Central memory CD8-positive, alpha-beta T cell (primary cell): ENCODE measurements at regions not wholly inside any gene's neighbourhood (a gene's known extent, or its start where the extent isn't known, plus 50 kb on each side); places are given as distances from the start of the nearest gene placed in this dataset.

ENCODE experiments used
- ATAC-seq: fragments of 150-1000 bp; cut with Tn5 transposase; replicated peaks from 2 replicates; pipeline ENCODE4 v1.10.0; 2022; ENCODE audit warnings: mild to moderate bottlenecking, moderate FRiP score, moderate number of reproducible peaks; ENCODE audit not compliant: poor library complexity, severe bottlenecking; ENCODE audit errors: extremely low read depth
- DNase-seq, 2 donors: peaks; one replicate each; pipeline ENCODE4 v3.0.0; 2021; ENCODE audit warnings: low spot score in 2 of 2
- H3K27ac Mint-ChIP-seq: one replicate; pipeline ENCODE4 v1.8.0; 2022; ENCODE audit warnings: low read depth, mild to moderate bottlenecking, moderate library complexity, mixed read lengths
- H3K27me3 Mint-ChIP-seq: one replicate; pipeline ENCODE4 v1.8.0; 2022; ENCODE audit warnings: mixed read lengths
- H3K36me3 Mint-ChIP-seq: one replicate; pipeline ENCODE4 v1.8.0; 2022; ENCODE audit warnings: mild to moderate bottlenecking, moderate library complexity, mixed read lengths; ENCODE audit not compliant: insufficient read depth
- H3K4me1 Mint-ChIP-seq: one replicate; pipeline ENCODE4 v1.8.0; 2022; ENCODE audit warnings: mixed read lengths
- H3K4me3 Mint-ChIP-seq: one replicate; pipeline ENCODE4 v1.8.0; 2022; ENCODE audit warnings: mild to moderate bottlenecking, moderate library complexity, mixed read lengths
- H3K9me3 Mint-ChIP-seq: one replicate; pipeline ENCODE4 v1.8.0; 2022; ENCODE audit warnings: mixed read lengths

DNA sequence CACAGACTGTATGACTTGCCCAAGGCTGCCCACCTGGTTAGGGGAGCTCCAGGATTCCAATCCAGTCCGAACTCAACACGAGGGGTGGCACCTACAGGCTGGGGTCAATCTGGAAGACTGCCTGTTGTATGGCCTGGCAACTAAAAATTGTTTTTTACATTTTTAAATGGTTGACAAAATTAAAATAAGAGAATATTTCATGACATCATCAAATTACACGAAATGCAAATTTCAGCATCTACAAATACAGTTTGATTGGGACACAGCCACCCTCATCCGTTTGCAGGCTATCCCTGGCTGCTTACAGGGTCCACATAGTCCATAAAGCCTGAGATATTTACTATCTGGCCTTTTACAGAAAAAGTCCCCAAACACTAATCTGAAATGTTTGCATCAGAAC lies 235.9 kb upstream of the GMDS start:
- H3K4me3 Mint-ChIP-seq, result no peak overlapping the region
- H3K4me1 Mint-ChIP-seq, result no peaks in the 10 kb centered on the region
- H3K36me3 Mint-ChIP-seq, result no peaks in the 10 kb centered on the region
- no peak overlapping the region for H3K27ac Mint-ChIP-seq
- ATAC-seq, result no peak
- H3K27me3 Mint-ChIP-seq, result peaks cover 39% of the 10 kb centered on the region
- DNase-seq, result no peak
- peaks cover 11% of the 10 kb centered on the region for H3K9me3 Mint-ChIP-seq

DNA sequence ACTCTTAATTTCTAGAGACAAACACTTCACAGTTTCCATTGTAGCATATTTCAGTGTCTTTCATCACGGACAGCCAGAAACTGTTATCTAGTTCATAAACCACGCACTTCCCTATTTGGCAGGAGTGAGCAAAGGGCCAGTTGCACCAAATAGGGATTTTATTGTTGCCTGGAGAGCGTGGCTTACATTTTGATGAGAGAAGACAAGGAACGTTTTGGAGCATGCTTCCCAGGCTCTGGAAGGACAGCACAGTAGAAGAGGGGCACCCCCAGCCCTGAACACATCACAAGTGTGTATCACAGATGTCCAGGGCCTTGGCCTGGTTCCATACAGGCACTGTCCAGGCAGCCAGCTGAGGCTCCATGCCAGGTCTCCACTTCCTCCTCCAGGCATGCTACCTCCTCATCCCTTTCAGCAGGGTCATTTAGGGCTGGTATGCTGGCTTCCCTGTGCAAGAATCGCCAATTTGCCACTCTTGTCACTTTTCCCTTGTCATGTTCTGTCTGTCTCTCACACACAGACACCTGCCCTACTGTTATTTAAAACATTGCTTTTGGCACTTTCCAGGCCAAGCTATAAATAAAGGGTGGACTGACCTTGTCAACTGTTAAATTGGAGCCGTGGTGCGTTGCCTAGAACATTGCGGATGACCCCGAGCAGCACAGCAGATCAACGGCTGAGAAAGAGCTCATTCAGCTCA lies 235.0 kb upstream of the GMDS start:
- DNase-seq (no peak), ATAC-seq (no peak)
- Mint-ChIP-seq H3K36me3 (no peaks in the 10 kb centered on the region), H3K4me3 (no peak overlapping the region), H3K27ac (no peak overlapping the region), H3K27me3 (peaks cover 48% of the 10 kb centered on the region), H3K4me1 (no peaks in the 10 kb centered on the region), H3K9me3 (peaks cover 11% of the 10 kb centered on the region)

DNA sequence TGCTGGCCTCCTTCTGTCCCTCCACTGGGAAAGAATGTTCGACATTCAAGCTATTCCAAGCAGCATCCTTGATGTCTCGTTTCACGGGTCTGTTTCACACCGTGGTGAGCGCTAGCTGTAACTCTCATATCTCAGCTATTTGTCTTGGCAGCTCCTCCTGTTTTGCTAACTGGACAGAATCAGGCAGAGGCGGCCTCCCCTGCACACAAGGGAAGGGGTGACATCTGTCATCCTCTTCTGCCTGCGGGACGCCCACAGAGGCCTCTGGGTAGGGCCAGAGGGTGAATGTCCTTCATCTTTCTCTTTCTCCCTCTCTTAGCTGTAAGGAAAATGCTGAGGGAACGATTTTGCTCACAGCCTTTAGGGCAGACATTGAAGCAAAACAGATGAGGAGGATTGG lies 232.8 kb upstream of the GMDS start:
- DNase-seq, result no peak
- H3K4me1 Mint-ChIP-seq, result no peaks in the 10 kb centered on the region
- H3K36me3 Mint-ChIP-seq, result no peaks in the 10 kb centered on the region
- peaks cover 11% of the 10 kb centered on the region for H3K9me3 Mint-ChIP-seq
- H3K27ac Mint-ChIP-seq, result no peak overlapping the region
- no peak for ATAC-seq
- H3K4me3 Mint-ChIP-seq, result no peak overlapping the region
- peaks cover 62% of the 10 kb centered on the region for H3K27me3 Mint-ChIP-seq

DNA sequence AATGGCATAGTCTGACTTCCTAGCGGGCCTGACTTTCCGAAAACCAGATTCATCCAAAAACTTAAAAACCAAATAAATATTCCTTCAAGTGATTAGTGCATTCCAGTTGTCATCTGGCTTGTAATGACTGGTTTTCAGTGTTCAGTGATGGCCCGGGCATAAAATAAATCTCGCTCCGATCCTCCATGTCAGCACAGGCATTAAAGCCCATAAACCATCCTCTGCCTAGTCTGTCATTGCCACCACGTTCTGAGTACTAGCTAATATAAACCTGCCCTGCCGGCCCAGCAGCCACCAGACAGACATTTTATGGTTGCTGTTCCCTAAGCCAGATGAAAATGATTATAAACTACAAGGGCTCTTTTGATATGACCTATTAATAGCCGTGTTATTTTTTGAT lies 232.3 kb upstream of the GMDS start:
- Mint-ChIP-seq H3K27ac (no peak overlapping the region), H3K9me3 (peaks cover 8% of the 10 kb centered on the region)

DNA sequence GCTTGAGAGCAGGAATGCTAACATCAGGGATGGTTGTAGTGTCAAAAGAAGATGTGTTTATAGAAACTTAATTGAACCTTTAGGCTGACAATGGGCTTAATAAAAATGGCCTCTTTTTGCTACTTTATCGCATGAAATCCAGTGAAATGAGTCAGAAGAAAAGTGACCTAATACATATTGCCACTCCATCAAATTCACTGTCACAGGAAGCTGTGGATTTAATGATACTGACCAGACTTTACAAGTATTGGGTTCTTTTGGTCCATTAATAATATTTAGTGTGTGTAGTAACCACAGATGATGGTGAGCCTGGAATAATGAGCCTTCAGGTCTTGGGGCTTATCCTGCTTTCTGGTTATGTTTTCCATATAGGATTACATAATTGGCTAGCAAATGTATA lies 231.8 kb upstream of the GMDS start:
- Mint-ChIP-seq H3K36me3 (no peaks in the 10 kb centered on the region), H3K27me3 (peaks cover 62% of the 10 kb centered on the region), H3K27ac (no peak overlapping the region), H3K4me3 (no peak overlapping the region), H3K9me3 (peaks cover 5% of the 10 kb centered on the region), H3K4me1 (no peaks in the 10 kb centered on the region)
- DNase-seq, result no peak
- ATAC-seq, result no peak

More for the DNA sequence above, 232.3 kb upstream of the GMDS start:
- ATAC-seq (no peak), DNase-seq (no peak)
- Mint-ChIP-seq H3K4me3 (no peak overlapping the region), H3K27me3 (peaks cover 62% of the 10 kb centered on the region), H3K4me1 (no peaks in the 10 kb centered on the region), H3K36me3 (no peaks in the 10 kb centered on the region)

DNA sequence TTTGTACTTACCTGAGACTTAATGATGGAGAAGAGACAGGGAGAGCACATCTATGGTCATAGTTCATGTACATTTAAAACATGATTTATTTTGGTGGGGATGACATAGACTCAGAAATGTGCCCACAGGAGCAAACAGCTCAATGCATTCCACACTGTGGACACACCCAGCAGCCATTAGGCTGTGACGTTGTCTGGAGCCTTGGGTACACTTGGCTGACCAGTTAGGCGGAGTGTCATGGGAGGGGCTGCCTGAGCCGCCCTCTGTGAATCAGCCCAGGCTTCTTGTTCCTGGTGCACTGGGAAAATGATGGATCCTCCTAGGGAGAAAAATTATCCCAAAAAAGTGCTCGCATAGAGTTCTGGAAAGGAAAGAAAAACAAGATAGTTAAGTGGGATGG lies 231.0 kb upstream of the GMDS start:
- no peaks in the 10 kb centered on the region for H3K36me3 Mint-ChIP-seq
- peaks cover 62% of the 10 kb centered on the region for H3K27me3 Mint-ChIP-seq
- H3K4me3 Mint-ChIP-seq, result no peak overlapping the region
- no peak overlapping the region for H3K27ac Mint-ChIP-seq
- ATAC-seq (no peak), DNase-seq (no peak)
- no peaks in the 10 kb centered on the region for H3K9me3 Mint-ChIP-seq
- H3K4me1 Mint-ChIP-seq, result no peaks in the 10 kb centered on the region

- no peak for ATAC-seq
Measured at GRCh38 chr6:2471472-2471871, 226.1 kb upstream of the GMDS start.

GRCh38 chr6:2469428-2469827 lies 224.0 kb upstream of the GMDS start:
- H3K36me3 Mint-ChIP-seq, result no peaks in the 10 kb centered on the region
- H3K27me3 Mint-ChIP-seq, result peaks cover 48% of the 10 kb centered on the region
- no peak for ATAC-seq

More at GRCh38 chr6:2471472-2471871, 226.1 kb upstream of the GMDS start:
- H3K4me3 Mint-ChIP-seq, result no peak overlapping the region
- no peak for DNase-seq
- no peaks in the 10 kb centered on the region for H3K4me1 Mint-ChIP-seq
- H3K36me3 Mint-ChIP-seq, result no peaks in the 10 kb centered on the region
- H3K27ac Mint-ChIP-seq, result no peak overlapping the region
- peaks cover 64% of the 10 kb centered on the region for H3K27me3 Mint-ChIP-seq
- no peaks in the 10 kb centered on the region for H3K9me3 Mint-ChIP-seq

DNA sequence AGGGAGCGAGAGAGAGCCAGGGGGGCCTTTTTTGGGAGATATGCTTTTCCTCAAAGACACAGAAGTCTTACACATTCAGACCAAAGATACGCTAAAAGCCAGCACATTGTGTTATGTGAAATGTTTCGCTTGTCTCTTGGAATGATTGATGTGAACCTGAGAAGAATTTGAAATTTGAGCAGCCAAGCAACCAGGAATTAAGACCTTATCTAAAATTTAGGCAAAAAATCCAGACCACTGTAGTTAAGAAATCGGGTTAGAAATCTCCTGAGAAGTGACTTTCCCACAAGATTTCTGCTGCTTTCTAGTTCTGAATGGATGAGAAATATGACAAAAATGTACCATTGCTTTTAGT lies 223.2 kb upstream of the GMDS start:
- no peak for ATAC-seq
- no peaks in the 10 kb centered on the region for H3K4me1 Mint-ChIP-seq
- peaks cover 44% of the 10 kb centered on the region for H3K27me3 Mint-ChIP-seq
- no peaks in the 10 kb centered on the region for H3K9me3 Mint-ChIP-seq
- H3K36me3 Mint-ChIP-seq, result no peaks in the 10 kb centered on the region
- H3K27ac Mint-ChIP-seq, result no peak overlapping the region
- no peak overlapping the region for H3K4me3 Mint-ChIP-seq
- no peak for DNase-seq

More at GRCh38 chr6:2469428-2469827, 224.0 kb upstream of the GMDS start:
- no peaks in the 10 kb centered on the region for H3K4me1 Mint-ChIP-seq
- H3K4me3 Mint-ChIP-seq, result no peak overlapping the region
- DNase-seq, result no peak
- H3K9me3 Mint-ChIP-seq, result no peaks in the 10 kb centered on the region
- H3K27ac Mint-ChIP-seq, result no peak overlapping the region

GRCh38 chr6:2467929-2468600 lies 222.7 kb upstream of the GMDS start:
- no peak overlapping the region for H3K4me3 Mint-ChIP-seq
- no peaks in the 10 kb centered on the region for H3K4me1 Mint-ChIP-seq
- DNase-seq (no peak), ATAC-seq (no peak)
- H3K27ac Mint-ChIP-seq, result no peak overlapping the region
- H3K27me3 Mint-ChIP-seq, result peaks cover 44% of the 10 kb centered on the region
- H3K36me3 Mint-ChIP-seq, result no peaks in the 10 kb centered on the region
- H3K9me3 Mint-ChIP-seq, result no peaks in the 10 kb centered on the region

DNA sequence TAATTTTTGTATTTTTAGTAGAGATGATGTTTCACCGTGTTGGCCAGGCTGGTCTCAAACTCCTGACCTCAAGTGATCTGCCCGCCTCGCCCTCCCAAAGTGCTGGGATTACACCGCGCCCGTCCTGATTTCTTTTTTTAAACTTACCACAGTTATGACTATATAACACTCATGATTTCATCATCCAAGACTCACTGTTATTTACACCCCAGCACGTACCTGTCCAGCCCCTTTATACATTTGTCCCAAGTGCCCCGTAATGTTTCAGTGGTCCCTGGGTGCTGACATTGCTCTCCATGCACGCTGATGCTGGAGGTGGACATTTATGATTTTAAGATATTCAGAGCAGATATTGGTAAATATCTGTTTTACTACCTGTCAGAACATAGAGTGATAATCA lies 219.9 kb upstream of the GMDS start:
- no peak for ATAC-seq
- Mint-ChIP-seq H3K4me1 (no peaks in the 10 kb centered on the region), H3K27me3 (peaks cover 43% of the 10 kb centered on the region), H3K4me3 (no peak overlapping the region), H3K9me3 (no peaks in the 10 kb centered on the region), H3K36me3 (no peaks in the 10 kb centered on the region), H3K27ac (no peak overlapping the region)
- no peak for DNase-seq

GRCh38 chr6:2464641-2465040 lies 219.2 kb upstream of the GMDS start:
- ATAC-seq (no peak), DNase-seq (no peak)
- no peak overlapping the region for H3K4me3 Mint-ChIP-seq
- H3K27ac Mint-ChIP-seq, result no peak overlapping the region
- no peaks in the 10 kb centered on the region for H3K9me3 Mint-ChIP-seq
- H3K27me3 Mint-ChIP-seq, result peaks cover 40% of the 10 kb centered on the region
- no peaks in the 10 kb centered on the region for H3K36me3 Mint-ChIP-seq
- H3K4me1 Mint-ChIP-seq, result no peaks in the 10 kb centered on the region

GRCh38 chr6:2462831-2463230 lies 217.4 kb upstream of the GMDS start:
- Mint-ChIP-seq H3K27ac (no peak overlapping the region), H3K36me3 (no peaks in the 10 kb centered on the region), H3K4me3 (no peak overlapping the region), H3K4me1 (no peaks in the 10 kb centered on the region), H3K27me3 (peaks cover 26% of the 10 kb centered on the region), H3K9me3 (no peaks in the 10 kb centered on the region)
- ATAC-seq, result no peak
- no peak for DNase-seq
